ENCODE measurements at regions not wholly inside any gene's neighbourhood (a gene's known extent, or its start where the extent isn't known, plus 50 kb on each side); places are given as distances from the start of the nearest gene placed in this dataset.

DNA sequence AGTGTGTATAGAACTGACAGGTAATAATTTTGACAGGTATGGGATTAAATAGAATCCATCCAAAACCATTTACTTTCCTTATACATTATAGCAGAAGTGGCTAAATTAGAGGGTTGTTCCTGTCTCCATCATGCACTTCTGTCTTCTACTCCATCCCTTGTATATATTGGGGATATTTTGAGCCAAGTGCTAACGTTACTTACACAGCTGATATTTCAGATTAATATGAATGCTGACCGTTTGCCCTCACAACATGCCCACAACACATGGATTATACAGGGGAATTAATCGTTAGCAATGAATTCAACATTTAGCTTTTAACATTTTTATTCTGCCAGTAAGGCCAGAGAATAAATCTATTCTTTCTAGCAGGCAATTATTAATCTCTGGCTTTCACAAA lies 1125.0 kb upstream of the FAM98A start:
- Histone ChIP-seq H3K4me1 (ENCODE audit: control insufficient read depth in 2 of 3, insufficient read depth in 2 of 3, low read depth in 1 of 3, low read length in 3 of 3) (no peaks in the 10 kb centered on the region), H3K4me3 (ENCODE audit: low read length in 3 of 3) (no peak overlapping the region), H3K9ac (ENCODE audit: low read length in 3 of 3) (no peak overlapping the region), H3K36me3 (ENCODE audit: control insufficient read depth in 2 of 3, insufficient read depth in 3 of 3, low read length in 3 of 3) (peaks cover 0 to 19% (median 4%) of the 10 kb centered on the region in 3 donors), H3K27ac (ENCODE audit: low read depth in 2 of 2, low read length in 2 of 2) (no peak overlapping the region), H3K9me3 (ENCODE audit: control insufficient read depth in 2 of 3, insufficient read depth in 1 of 3, low read length in 3 of 3) (no peaks in the 10 kb centered on the region), H3K27me3 (ENCODE audit: control insufficient read depth, insufficient read depth, low read length) (no peaks in the 10 kb centered on the region)
- FAIRE-seq (no peak), DNase-seq (no peak)
- TF ChIP-seq, protein P1, sequence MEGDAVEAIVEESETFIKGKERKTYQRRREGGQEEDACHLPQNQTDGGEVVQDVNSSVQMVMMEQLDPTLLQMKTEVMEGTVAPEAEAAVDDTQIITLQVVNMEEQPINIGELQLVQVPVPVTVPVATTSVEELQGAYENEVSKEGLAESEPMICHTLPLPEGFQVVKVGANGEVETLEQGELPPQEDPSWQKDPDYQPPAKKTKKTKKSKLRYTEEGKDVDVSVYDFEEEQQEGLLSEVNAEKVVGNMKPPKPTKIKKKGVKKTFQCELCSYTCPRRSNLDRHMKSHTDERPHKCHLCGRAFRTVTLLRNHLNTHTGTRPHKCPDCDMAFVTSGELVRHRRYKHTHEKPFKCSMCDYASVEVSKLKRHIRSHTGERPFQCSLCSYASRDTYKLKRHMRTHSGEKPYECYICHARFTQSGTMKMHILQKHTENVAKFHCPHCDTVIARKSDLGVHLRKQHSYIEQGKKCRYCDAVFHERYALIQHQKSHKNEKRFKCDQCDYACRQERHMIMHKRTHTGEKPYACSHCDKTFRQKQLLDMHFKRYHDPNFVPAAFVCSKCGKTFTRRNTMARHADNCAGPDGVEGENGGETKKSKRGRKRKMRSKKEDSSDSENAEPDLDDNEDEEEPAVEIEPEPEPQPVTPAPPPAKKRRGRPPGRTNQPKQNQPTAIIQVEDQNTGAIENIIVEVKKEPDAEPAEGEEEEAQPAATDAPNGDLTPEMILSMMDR (IDR thresholded peaks at IDR 0.05; ENCODE audit: borderline replicate concordance, extremely low read depth, insufficient read depth) = no peak
- intact Hi-C loops (cut with DNase I) = no loop called here

DNA sequence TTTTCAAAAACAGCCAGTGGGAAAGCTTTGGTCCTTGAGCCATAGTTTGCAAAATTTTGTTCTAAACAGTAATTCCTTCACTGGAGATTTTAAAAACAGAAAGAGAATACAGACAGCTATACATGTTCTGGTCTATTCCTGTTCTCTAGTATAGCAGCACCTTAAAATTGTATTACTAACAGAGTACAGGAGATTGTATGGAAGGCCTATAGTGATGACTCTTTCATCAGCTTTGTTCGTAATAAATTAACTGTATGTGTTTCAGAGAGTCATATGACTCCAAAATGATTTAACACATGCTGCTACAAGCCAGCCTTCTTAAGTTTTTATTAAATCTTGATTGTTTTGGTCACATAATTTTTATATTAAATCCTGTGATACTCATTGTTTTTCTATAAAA lies 1124.6 kb upstream of the FAM98A start:
- Histone ChIP-seq H3K27me3 (ENCODE audit: control insufficient read depth, insufficient read depth, low read length) (no peaks in the 10 kb centered on the region), H3K27ac (ENCODE audit: low read depth in 2 of 2, low read length in 2 of 2) (no peak overlapping the region), H3K4me3 (ENCODE audit: low read length in 3 of 3) (no peak overlapping the region), H3K36me3 (ENCODE audit: control insufficient read depth in 2 of 3, insufficient read depth in 3 of 3, low read length in 3 of 3) (peaks cover 0 to 19% (median 3%) of the 10 kb centered on the region in 3 donors), H3K9ac (ENCODE audit: low read length in 3 of 3) (no peak overlapping the region), H3K4me1 (ENCODE audit: control insufficient read depth in 2 of 3, insufficient read depth in 2 of 3, low read depth in 1 of 3, low read length in 3 of 3) (no peaks in the 10 kb centered on the region), H3K9me3 (ENCODE audit: control insufficient read depth in 2 of 3, insufficient read depth in 1 of 3, low read length in 3 of 3) (no peaks in the 10 kb centered on the region)
- TF ChIP-seq, protein P1 (IDR thresholded peaks at IDR 0.05; ENCODE audit: borderline replicate concordance, extremely low read depth, insufficient read depth) = no peak
- DNase-seq = no peak
- intact Hi-C loops (cut with DNase I) = no loop called here
- FAIRE-seq = no peak

DNA sequence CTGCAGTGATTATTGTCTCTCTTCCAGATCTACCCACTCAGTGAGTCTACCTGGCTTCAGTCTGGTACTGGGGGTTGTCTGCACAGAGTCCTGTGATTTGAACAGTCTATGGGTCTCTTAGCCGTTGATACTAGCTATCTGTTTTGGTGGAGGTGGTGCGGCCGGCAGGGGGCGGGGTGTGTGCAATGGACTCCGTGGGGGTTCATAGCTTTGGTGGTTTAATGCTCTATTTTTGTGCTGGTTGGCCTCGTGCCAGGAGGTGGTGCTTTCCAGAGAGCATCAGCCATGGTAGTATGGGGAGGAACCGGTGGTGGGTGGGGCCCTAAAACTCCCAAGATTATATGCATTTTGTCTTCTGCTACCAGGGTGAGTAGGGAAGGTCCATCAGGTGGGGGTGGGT lies 1120.1 kb upstream of the FAM98A start:
- TF ChIP-seq, protein P1 (IDR thresholded peaks at IDR 0.05; ENCODE audit: borderline replicate concordance, extremely low read depth, insufficient read depth) = no peak
- Histone ChIP-seq H3K4me3 (ENCODE audit: low read length in 3 of 3) (no peak overlapping the region), H3K9me3 (ENCODE audit: control insufficient read depth in 2 of 3, insufficient read depth in 1 of 3, low read length in 3 of 3) (no peaks in the 10 kb centered on the region), H3K27ac (ENCODE audit: low read depth in 2 of 2, low read length in 2 of 2) (no peak overlapping the region), H3K9ac (ENCODE audit: low read length in 3 of 3) (no peak overlapping the region), H3K36me3 (ENCODE audit: control insufficient read depth in 2 of 3, insufficient read depth in 3 of 3, low read length in 3 of 3) (peaks cover 0 to 22% (median 3%) of the 10 kb centered on the region in 3 donors), H3K27me3 (ENCODE audit: control insufficient read depth, insufficient read depth, low read length) (no peaks in the 10 kb centered on the region), H3K4me1 (ENCODE audit: control insufficient read depth in 2 of 3, insufficient read depth in 2 of 3, low read depth in 1 of 3, low read length in 3 of 3) (no peaks in the 10 kb centered on the region)
- FAIRE-seq = no peak
- intact Hi-C loops (cut with DNase I) = no loop called here
- DNase-seq = no peak

All from kidney (tissue), 13 donors.